GM12872 (cell line): ENCODE measurements at regions not wholly inside any gene's neighbourhood (a gene's known extent, or its start where the extent isn't known, plus 50 kb on each side); places are given as distances from the start of the nearest gene placed in this dataset.

Experiments used
- TF ChIP-seq, protein P1 (sequence below): IDR thresholded peaks from 3 replicates; pipeline ENCODE4 v1.5.1; 2011; ENCODE audit warnings: low read depth, mild to moderate bottlenecking, low read length, moderate library complexity; ENCODE audit not compliant: insufficient read depth

DNA sequence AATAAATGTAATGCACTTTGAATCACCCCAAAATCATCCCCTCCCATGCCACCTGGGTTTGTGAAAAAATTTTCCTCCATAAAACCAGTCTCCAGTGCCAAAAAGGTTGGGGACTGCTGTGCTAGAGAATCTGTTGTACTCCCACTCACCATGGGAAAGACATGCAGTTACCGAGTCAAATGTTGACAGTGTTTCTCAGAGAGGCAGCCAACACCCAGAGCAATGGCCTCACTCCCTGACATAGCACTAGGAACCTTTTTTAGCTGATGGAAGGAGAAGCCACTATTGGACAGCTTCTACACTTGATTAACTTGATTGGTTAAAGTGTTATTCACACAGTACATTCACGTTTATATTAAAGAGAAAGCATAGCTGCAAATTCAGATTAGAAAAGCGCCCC is 59.8 kb upstream of the MANEA start:
- TF ChIP-seq, protein P1, sequence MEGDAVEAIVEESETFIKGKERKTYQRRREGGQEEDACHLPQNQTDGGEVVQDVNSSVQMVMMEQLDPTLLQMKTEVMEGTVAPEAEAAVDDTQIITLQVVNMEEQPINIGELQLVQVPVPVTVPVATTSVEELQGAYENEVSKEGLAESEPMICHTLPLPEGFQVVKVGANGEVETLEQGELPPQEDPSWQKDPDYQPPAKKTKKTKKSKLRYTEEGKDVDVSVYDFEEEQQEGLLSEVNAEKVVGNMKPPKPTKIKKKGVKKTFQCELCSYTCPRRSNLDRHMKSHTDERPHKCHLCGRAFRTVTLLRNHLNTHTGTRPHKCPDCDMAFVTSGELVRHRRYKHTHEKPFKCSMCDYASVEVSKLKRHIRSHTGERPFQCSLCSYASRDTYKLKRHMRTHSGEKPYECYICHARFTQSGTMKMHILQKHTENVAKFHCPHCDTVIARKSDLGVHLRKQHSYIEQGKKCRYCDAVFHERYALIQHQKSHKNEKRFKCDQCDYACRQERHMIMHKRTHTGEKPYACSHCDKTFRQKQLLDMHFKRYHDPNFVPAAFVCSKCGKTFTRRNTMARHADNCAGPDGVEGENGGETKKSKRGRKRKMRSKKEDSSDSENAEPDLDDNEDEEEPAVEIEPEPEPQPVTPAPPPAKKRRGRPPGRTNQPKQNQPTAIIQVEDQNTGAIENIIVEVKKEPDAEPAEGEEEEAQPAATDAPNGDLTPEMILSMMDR: no peak

- TF ChIP-seq, protein P1: no peak
Measured at GRCh38 chr6:95518630-95519227, 58.6 kb upstream of the MANEA start.

- TF ChIP-seq, protein P1: no peak
Measured at GRCh38 chr6:95519228-95520037, 57.9 kb upstream of the MANEA start.

- TF ChIP-seq, protein P1: no peak
Measured at GRCh38 chr6:95521181-95521580, 56.2 kb upstream of the MANEA start.
